Hematopoietic multipotent progenitor cell treated with erythropoietin and hydrocortisone succinate and interleukin-3 and kit ligand, for 15 days (in vitro differentiated cells): ENCODE measurements at regions not wholly inside any gene's neighbourhood (a gene's known extent, or its start where the extent isn't known, plus 50 kb on each side); places are given as distances from the start of the nearest gene placed in this dataset.

Experiments
- DNase-seq: peaks from one replicate; pipeline ENCODE4 v3.0.0-alpha.2; 2015; ENCODE audit warnings: low spot score

GRCh38 chr12:66044731-66045130 lies 85.8 kb downstream of the LLPH start:
- no peak for DNase-seq

GRCh38 chr12:66043035-66043434 lies 87.5 kb downstream of the LLPH start:
- no peak for DNase-seq

- DNase-seq, result no peak
Observed at GRCh38 chr12:66041651-66042363, 88.7 kb downstream of the LLPH start.

GRCh38 chr12:66036317-66036716 lies 94.2 kb downstream of the LLPH start:
- no peak for DNase-seq

DNA sequence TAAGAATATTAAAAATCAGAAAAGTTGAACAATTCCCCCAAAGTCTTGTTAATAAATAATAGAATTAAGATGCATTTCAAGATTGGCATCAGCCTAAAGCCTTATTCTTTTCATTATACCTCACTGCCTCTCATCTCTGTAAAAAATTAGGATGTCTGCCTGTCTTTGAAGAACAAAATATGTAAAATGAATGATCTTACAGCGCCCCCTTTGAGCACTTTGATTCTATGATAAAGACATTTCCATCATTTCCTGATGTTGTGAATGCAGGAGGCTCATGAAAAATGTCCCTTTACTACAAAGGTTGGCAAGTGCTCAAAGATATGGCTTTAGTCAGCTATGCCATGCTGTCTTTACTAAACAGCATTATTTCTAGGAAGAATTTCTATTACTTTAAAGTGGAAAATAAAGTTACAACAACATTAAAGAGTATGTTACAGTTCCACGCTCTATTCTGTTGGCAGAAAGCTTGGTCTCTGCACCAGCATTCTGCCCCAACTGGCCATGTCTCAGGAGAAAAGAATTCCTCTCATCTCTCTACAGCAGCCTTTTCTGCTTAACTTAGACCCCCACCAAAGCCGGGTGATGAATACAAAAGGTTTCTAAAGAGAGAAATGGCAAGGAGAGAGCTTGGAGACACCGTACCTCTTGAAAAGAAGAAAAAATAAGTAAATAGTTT lies 95.1 kb downstream of the LLPH start:
- peak; percentile 21 for DNase-seq

- no peak for DNase-seq
Observed at GRCh38 chr12:66033151-66033550, 97.4 kb downstream of the LLPH start.

GRCh38 chr12:66032739-66033138 lies 97.8 kb downstream of the LLPH start:
- no peak for DNase-seq

GRCh38 chr12:66030217-66030781 lies 100.3 kb downstream of the LLPH start:
- no peak for DNase-seq

GRCh38 chr12:66028390-66028789 lies 102.2 kb downstream of the LLPH start:
- no peak for DNase-seq

GRCh38 chr12:66025477-66025876 lies 105.1 kb downstream of the LLPH start:
- DNase-seq, result no peak

- DNase-seq, result no peak
Observed at GRCh38 chr12:66024949-66025348, 105.6 kb downstream of the LLPH start.

DNA sequence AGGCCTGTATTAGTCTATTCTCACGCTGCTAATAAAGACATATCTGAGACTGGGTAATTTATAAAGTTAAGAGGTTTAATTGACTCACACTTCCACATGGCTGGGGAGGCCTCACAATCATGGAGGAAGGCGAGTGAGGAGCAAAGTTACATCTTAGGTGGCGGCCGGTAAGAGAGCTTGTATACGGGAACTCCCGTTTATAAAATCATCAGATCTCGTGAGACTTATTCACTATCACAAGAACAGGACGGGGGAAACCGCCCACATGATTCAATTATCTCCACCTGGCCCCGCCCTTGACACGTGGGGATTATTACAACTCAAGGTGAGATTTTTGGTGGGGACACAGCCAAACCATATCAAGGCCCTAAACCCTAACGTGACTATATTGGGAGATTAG lies 110.1 kb downstream of the LLPH start:
- DNase-seq, result no peak

DNA sequence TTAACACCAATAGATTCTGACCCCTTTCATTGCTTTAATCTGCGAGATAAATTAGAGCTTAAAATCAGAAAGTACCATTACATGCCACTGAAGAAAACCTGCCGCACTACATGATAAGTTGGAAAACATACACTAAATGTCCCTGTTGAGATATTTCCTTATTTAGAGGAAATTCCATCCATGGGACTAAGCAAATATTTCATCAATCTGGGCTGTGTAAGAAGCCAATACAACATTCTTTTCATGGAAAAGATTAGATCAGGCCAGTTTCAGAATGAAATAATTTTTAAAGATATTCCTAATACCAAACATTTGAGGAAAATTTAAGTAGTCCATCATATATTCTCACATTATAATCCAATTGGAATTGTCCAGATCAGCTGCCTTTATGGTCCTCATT lies 112.8 kb downstream of the LLPH start:
- no peak for DNase-seq
